ENCODE measurements at regions not wholly inside any gene's neighbourhood (a gene's known extent, or its start where the extent isn't known, plus 50 kb on each side); places are given as distances from the start of the nearest gene placed in this dataset.

GRCh38 chr13:73551736-73552135 lies 492.9 kb downstream of the KLF5 start:
- no peaks in the 10 kb centered on the region for H3K79me2 ChIP-seq (replicated peaks; ENCODE audit: insufficient read depth, low read length)

DNA sequence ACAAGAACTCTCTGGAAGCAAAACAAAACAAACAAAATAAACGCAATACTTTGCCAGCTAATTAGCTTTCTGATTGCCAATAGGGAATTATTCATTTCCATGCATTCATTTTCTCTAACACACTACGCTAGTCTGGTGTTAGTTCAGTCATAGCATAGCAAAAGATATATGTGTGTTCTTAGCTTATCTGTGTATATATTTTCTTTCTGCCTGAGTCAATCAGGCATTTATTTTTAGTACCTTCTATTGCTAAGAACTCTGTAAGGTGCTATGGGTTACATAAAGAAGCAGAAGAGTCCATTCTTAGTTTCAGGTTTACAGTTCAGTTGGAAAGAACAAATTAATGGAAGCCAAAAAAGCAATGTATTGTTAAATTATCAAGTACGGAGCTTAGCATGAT lies 490.9 kb downstream of the KLF5 start:
- Histone ChIP-seq H3K9me3 (ENCODE audit: low read length) (no peaks in the 10 kb centered on the region), H3K4me3 (ENCODE audit: low read length) (no peak overlapping the region), H3K9me2 (ENCODE audit: insufficient read depth, low read length) (no peaks in the 10 kb centered on the region), H3K27ac (ENCODE audit: low read length) (no peak overlapping the region), H3K9ac (ENCODE audit: low read length) (no peak overlapping the region), H4K20me1 (ENCODE audit: insufficient read depth) (no peaks in the 10 kb centered on the region), H3K4me2 (ENCODE audit: low read length) (no peak overlapping the region), H2AFZ (ENCODE audit: low read depth, low read length) (no peak overlapping the region), H3K36me3 (ENCODE audit: insufficient read depth, low read length) (no peaks in the 10 kb centered on the region), H3K27me3 (ENCODE audit: insufficient read depth, low read depth, low read length) (no peaks in the 10 kb centered on the region), H3F3A (ENCODE audit: insufficient read depth, low read length, poor library complexity, severe bottlenecking) (no peaks in the 10 kb centered on the region), H3K79me2 (replicated peaks; ENCODE audit: insufficient read depth, low read length) (no peaks in the 10 kb centered on the region)
- TF ChIP-seq REST (IDR thresholded peaks at IDR 0.05; ENCODE audit: borderline replicate concordance) (no peak), SMC3 (conservative IDR thresholded peaks at IDR 0.05; ENCODE audit: poor library complexity) (no peak), POLR2AphosphoS5 (IDR thresholded peaks at IDR 0.05) (no peak), MXI1 (conservative IDR thresholded peaks at IDR 0.05; ENCODE audit: poor library complexity, severe bottlenecking) (no peak)
- TF ChIP-seq, protein P1, sequence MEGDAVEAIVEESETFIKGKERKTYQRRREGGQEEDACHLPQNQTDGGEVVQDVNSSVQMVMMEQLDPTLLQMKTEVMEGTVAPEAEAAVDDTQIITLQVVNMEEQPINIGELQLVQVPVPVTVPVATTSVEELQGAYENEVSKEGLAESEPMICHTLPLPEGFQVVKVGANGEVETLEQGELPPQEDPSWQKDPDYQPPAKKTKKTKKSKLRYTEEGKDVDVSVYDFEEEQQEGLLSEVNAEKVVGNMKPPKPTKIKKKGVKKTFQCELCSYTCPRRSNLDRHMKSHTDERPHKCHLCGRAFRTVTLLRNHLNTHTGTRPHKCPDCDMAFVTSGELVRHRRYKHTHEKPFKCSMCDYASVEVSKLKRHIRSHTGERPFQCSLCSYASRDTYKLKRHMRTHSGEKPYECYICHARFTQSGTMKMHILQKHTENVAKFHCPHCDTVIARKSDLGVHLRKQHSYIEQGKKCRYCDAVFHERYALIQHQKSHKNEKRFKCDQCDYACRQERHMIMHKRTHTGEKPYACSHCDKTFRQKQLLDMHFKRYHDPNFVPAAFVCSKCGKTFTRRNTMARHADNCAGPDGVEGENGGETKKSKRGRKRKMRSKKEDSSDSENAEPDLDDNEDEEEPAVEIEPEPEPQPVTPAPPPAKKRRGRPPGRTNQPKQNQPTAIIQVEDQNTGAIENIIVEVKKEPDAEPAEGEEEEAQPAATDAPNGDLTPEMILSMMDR (IDR thresholded peaks at IDR 0.05; ENCODE audit: poor library complexity, severe bottlenecking) = no peak

More at GRCh38 chr13:73551736-73552135, 492.9 kb downstream of the KLF5 start:
- Histone ChIP-seq H3K27me3 (ENCODE audit: insufficient read depth, low read depth, low read length) (no peaks in the 10 kb centered on the region), H3K4me2 (ENCODE audit: low read length) (no peak overlapping the region), H3K9me2 (ENCODE audit: insufficient read depth, low read length) (no peaks in the 10 kb centered on the region), H2AFZ (ENCODE audit: low read depth, low read length) (no peak overlapping the region), H3F3A (ENCODE audit: insufficient read depth, low read length, poor library complexity, severe bottlenecking) (no peaks in the 10 kb centered on the region), H3K9ac (ENCODE audit: low read length) (no peak overlapping the region), H3K27ac (ENCODE audit: low read length) (no peak overlapping the region), H4K20me1 (ENCODE audit: insufficient read depth) (no peaks in the 10 kb centered on the region), H3K36me3 (ENCODE audit: insufficient read depth, low read length) (no peaks in the 10 kb centered on the region), H3K9me3 (ENCODE audit: low read length) (no peaks in the 10 kb centered on the region), H3K4me3 (ENCODE audit: low read length) (no peak overlapping the region)
- TF ChIP-seq MXI1 (conservative IDR thresholded peaks at IDR 0.05; ENCODE audit: poor library complexity, severe bottlenecking) (no peak), POLR2AphosphoS5 (IDR thresholded peaks at IDR 0.05) (no peak), REST (IDR thresholded peaks at IDR 0.05; ENCODE audit: borderline replicate concordance) (no peak), EP300 (conservative IDR thresholded peaks at IDR 0.05; ENCODE audit: poor library complexity, severe bottlenecking) (no peak), RAD21 (conservative IDR thresholded peaks at IDR 0.05) (no peak), EZH2 (IDR thresholded peaks at IDR 0.05; ENCODE audit: borderline replicate concordance, insufficient read depth, low read length, poor library complexity, severe bottlenecking) (no peak), TAF1 (IDR thresholded peaks at IDR 0.05; ENCODE audit: low read depth) (no peak), SMC3 (conservative IDR thresholded peaks at IDR 0.05; ENCODE audit: poor library complexity) (no peak)
- TF ChIP-seq, protein P1 (IDR thresholded peaks at IDR 0.05; ENCODE audit: poor library complexity, severe bottlenecking) = no peak

Measured in neural cell (in vitro differentiated cells).